ENCODE measurements at regions not wholly inside any gene's neighbourhood (a gene's known extent, or its start where the extent isn't known, plus 50 kb on each side); places are given as distances from the start of the nearest gene placed in this dataset.
"Not testable (repeated sequence)": the region's sequence is repeated elsewhere in the genome, so short reads cannot be mapped to it uniquely, and the experiment has no call there.

- DNase-seq: no peak
Measured at GRCh38 chr5:12214267-12215015, 310.2 kb upstream of the CTNND2 start.

GRCh38 chr5:12208366-12209100 lies 304.3 kb upstream of the CTNND2 start:
- no peak for DNase-seq

- no peak for DNase-seq
Measured at GRCh38 chr5:12204761-12205160, 300.5 kb upstream of the CTNND2 start.

- DNase-seq: no peak
Measured at GRCh38 chr5:12193536-12193935, 289.3 kb upstream of the CTNND2 start.

- no peak for DNase-seq
Measured at GRCh38 chr5:12183003-12183402, 278.8 kb upstream of the CTNND2 start.

- no peak for DNase-seq
Measured at GRCh38 chr5:12177851-12178250, 273.6 kb upstream of the CTNND2 start.

GRCh38 chr5:12177225-12177624 lies 273.0 kb upstream of the CTNND2 start:
- DNase-seq: no peak

GRCh38 chr5:12175914-12176585 lies 271.8 kb upstream of the CTNND2 start:
- DNase-seq: no peak

GRCh38 chr5:12174734-12175133 lies 270.5 kb upstream of the CTNND2 start:
- DNase-seq: no peak

- DNase-seq: no peak
Measured at GRCh38 chr5:12169536-12169935, 265.3 kb upstream of the CTNND2 start.

GRCh38 chr5:12162863-12163262 lies 258.6 kb upstream of the CTNND2 start:
- DNase-seq: no peak

- no peak for DNase-seq
Measured at GRCh38 chr5:12147513-12147912, 243.3 kb upstream of the CTNND2 start.

GRCh38 chr5:12141496-12141895 lies 237.2 kb upstream of the CTNND2 start:
- no peak for DNase-seq

GRCh38 chr5:12133520-12133919 lies 229.3 kb upstream of the CTNND2 start:
- DNase-seq: no peak

- not testable (repeated sequence) for DNase-seq
Measured at GRCh38 chr5:12131020-12131419, 226.8 kb upstream of the CTNND2 start.

- no peak for DNase-seq
Measured at GRCh38 chr5:12125895-12126294, 221.6 kb upstream of the CTNND2 start.

GRCh38 chr5:12119657-12120056 lies 215.4 kb upstream of the CTNND2 start:
- DNase-seq: no peak

- no peak for DNase-seq
Measured at GRCh38 chr5:12114075-12114474, 209.8 kb upstream of the CTNND2 start.

GRCh38 chr5:12113062-12113461 lies 208.8 kb upstream of the CTNND2 start:
- no peak for DNase-seq

GRCh38 chr5:12111261-12111660 lies 207.0 kb upstream of the CTNND2 start:
- DNase-seq: no peak

- no peak for DNase-seq
Measured at GRCh38 chr5:12110629-12111028, 206.4 kb upstream of the CTNND2 start.

- DNase-seq: no peak
Measured at GRCh38 chr5:12109075-12109688, 204.9 kb upstream of the CTNND2 start.

GRCh38 chr5:12102151-12102550 lies 197.9 kb upstream of the CTNND2 start:
- DNase-seq: no peak

- DNase-seq: no peak
Measured at GRCh38 chr5:12100542-12100941, 196.3 kb upstream of the CTNND2 start.

Data from NCI-H187 (cell line).